PFSK-1 (cell line): ENCODE measurements at regions not wholly inside any gene's neighbourhood (a gene's known extent, or its start where the extent isn't known, plus 50 kb on each side); places are given as distances from the start of the nearest gene placed in this dataset.

Source experiments
- POLR2AphosphoS5 ChIP-seq: IDR thresholded peaks from 2 replicates; pipeline ENCODE4 v1.6.1; 2012; ENCODE audit warnings: low read depth, mild to moderate bottlenecking, control low read depth, low read length, moderate library complexity
- REST ChIP-seq, 2 experiments: IDR thresholded peaks; 2 replicates each; pipeline versions ENCODE4 v1.6.1 to v1.8.0; 2011 to 2012; ENCODE audit warnings: low read depth in 2 of 2, low read length in 2 of 2, control low read depth in 1 of 2, inconsistent platforms in 1 of 2, mild to moderate bottlenecking in 1 of 2, moderate library complexity in 1 of 2; ENCODE audit not compliant: insufficient read depth in 1 of 2
- SIN3A ChIP-seq: IDR thresholded peaks from 2 replicates; pipeline ENCODE4 v1.6.1; 2012; ENCODE audit warnings: mild to moderate bottlenecking, low read length, moderate library complexity, borderline replicate concordance; ENCODE audit not compliant: insufficient read depth
- TAF1 ChIP-seq: IDR thresholded peaks from 2 replicates; pipeline ENCODE4 v1.6.1; 2012; ENCODE audit warnings: low read length, control low read depth, borderline replicate concordance; ENCODE audit not compliant: insufficient read depth

- no peak for TF ChIP-seq TAF1
- TF ChIP-seq REST (IDR thresholded peaks at IDR 0.05; ENCODE audit: insufficient read depth in 1 of 2, low read depth in 2 of 2, low read length in 2 of 2): no peak
- no peak for TF ChIP-seq POLR2AphosphoS5
- no peak for TF ChIP-seq SIN3A
Measured at GRCh38 chr10:90344226-90344625, 513.6 kb downstream of the HTR7 start.
